Epithelial cell of prostate (primary cell): ENCODE measurements at regions not wholly inside any gene's neighbourhood (a gene's known extent, or its start where the extent isn't known, plus 50 kb on each side); places are given as distances from the start of the nearest gene placed in this dataset.

ENCODE experiments used
- DNase-seq: peaks from one replicate; pipeline ENCODE4 v3.0.0-alpha.2; 2011; ENCODE audit warnings: low read depth, low spot score
- H3K27ac ChIP-seq: fragments of 450-650 bp; 2 replicates; pipeline ENCODE4 v1.5.1; 2017; ENCODE audit warnings: mild to moderate bottlenecking

DNA sequence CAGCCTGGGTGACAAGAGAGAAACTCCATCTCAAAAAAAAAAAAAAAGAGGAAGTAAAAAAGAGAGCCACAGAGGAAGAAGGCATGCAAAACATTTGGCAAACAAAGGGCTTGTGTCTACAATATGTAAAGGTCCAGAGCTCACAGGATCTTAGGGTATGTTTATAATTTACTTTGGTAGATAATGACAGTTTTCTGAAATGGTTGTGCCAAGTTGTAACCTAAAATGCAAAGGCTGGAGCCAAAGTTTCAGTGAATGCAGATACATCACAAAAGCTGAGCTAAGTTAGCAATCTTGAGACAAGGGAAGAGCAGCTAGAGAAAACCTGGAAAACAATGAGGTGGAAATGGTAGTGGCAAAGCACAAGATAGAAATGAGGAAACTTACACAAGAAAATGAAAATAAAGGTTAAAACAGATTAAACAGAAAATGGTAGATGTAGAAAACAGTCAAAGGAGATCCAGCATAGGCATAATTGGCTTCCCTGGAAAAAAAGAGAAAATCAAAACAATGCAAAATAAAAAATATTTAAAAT lies 77.5 kb upstream of the HK2 start:
- no peak for DNase-seq
- H3K27ac ChIP-seq = no peak overlapping the region

DNA sequence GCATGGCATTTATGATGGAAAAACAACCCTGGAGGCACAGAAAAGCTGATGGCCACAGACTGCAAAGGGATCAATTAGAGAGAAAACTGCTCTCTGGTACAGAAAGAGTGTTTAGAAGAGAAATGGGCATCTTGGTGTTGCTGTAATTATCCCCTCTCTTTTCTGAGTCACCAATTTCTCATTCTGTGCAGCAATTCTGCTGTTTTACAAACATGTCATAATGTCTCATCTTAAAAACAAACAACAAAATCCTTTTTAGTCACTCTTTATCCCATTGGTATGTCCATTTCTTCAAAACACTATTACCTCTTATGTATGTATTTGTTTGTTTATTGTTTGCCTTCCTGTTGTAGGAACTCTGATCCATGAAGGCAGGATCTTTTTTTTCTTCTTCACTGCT lies 73.9 kb upstream of the HK2 start:
- DNase-seq = no peak
- H3K27ac ChIP-seq = peak overlapping the region; percentile 40

DNA sequence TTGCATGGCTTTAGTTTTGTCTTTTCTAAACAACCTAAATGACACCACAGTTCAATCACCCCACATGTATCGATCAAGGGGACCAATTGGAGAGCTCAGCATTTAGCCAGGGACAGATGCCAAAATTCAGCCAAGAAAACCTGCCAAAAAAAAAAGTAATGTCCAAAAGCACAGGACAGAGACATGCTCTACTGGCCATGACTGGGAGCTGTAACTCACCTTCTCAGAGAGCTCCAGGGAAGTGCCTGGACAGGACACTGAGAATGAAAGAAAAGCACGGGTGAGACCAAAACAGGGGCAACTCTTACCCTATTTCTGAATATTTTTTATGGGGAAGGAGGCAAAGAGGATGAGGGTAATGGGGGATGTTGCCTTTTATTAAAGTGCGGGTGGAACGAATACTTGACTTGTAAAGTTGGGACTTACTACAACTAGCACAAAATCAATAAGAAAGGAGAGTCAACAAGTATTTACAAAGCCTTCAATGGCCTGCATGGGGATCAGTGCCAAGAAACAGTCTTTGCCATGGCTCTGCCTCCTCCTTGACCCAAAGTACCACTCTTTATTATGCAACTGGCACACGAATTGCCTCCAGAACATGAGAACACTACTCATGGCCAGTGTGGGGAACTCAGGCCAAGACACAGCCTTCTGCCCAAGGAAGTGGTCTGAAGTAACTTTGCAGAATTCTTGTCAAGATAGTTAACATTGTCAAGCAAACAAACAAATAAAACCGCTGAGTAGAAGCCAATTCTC lies 72.9 kb upstream of the HK2 start:
- no peak overlapping the region for H3K27ac ChIP-seq
- DNase-seq = no peak

DNA sequence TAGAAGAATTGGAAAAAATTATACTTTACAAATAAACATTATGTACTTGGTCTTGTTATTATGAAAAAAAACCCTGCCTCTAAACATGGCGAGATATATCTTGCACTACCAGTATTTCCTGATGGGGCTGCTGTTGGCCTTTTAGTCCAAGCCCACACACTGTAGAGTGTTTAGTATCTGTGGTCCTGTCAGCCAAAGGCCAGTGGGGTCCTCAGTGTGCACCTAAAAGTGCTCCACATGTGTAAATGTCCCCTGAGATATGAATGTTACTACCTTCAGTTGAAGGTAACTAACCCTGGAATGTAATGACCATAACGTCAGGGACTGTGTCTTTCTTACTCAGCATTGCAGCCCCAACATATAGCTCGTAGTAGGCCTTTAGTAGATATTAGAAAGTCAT lies 71.1 kb upstream of the HK2 start:
- no peak overlapping the region for H3K27ac ChIP-seq
- no peak for DNase-seq

DNA sequence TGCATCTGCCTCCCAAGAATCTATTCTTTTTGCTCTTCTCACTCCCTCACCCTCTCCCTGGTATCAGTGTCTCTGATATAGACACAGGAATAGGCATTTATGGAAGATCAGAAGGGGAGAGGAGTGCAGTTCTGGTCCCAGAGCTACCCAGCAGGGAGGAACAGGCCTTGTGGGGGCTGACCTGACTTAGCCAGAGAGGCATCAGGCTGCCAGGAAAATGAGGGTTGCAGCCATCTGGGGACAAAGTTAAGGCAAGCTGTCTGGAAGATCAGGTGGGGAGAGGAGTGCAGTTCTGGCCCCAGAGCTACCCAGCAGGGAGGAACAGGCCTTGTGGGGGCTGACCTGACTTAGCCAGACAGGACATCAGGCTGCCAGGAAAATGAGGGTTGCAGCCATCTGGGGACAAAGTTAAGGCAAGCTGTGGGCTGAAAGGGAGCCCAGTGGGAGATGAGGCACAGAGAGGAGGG lies 69.9 kb upstream of the HK2 start:
- no peak for DNase-seq
- no peak overlapping the region for H3K27ac ChIP-seq

DNA sequence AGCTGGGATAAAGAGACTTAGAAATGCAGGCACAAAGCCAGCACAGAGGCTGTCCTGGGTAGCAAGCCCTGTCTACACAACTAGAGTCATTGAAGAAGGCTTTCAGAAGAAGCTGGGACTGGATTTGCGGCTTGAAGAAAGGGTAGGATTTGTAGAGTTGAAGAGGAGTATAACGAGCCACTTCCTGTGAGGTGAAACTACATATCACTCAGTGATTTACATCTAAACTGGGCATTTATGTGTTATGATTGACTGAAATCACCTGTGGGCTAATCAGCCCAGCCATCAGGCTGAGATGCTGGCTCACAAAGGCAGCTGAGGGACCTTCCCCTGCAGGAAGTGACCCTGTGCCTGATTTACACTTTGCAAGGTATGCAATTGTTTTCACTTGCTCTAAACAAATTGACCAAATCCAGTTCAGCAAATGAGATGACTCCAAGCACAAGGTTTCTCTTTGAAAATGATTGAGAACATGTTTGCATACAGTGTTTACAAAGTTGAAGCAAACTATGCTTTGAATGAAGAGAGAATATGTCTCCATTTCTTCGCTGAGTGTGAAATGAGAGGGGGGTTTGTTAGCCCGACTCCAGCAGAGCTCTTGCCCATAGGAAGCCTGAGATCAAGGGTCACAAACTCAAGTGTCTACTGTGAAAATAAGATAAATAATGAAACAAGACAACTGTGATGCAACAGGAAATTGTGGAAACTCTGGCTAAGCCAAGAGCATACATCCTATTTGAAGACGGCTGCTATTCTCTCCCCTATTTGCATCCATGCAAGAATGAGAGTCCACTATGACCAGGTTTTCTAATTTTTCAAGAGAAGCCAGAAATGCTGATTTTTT lies 69.3 kb upstream of the HK2 start:
- DNase-seq = no peak
- H3K27ac ChIP-seq = no peak overlapping the region

DNA sequence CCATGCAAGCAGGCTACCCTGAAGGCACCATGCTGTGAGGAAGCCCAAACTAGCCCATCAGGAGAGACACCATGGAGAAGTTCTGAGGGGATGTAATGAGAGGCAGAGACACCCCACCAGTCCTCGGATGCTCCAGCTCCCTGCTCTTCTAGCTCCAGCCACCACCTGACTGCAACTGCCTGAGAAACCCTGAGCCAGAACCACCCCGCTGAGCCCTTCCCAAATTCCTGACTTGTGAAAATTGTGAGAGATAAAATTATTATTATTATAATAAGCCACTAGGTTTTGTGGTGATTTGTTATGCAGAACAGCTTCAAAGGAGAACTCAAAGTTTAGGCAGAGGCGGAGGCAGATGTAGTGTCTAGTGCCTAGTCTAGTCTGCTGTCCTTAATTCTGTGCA lies 67.1 kb upstream of the HK2 start:
- H3K27ac ChIP-seq = no peak overlapping the region
- no peak for DNase-seq

DNA sequence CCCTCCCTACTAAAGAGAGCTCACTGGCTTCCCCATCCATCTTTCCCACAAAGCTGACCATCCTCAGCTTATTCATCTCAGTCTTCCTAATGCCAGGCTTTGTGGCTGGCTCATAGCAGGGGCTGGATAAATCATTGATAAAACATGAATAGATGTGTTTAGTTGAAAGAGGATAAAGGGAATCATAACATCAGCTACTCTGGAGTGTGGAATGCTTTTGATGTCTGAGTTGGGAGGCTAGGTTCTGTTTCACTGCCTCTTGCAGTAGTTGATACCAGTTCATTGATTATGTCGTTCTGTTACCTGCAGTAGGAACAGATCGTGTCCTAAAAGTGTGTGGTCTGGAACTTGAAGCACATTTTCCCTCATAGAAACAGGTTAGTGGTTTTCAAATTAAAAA lies 66.3 kb upstream of the HK2 start:
- no peak overlapping the region for H3K27ac ChIP-seq
- DNase-seq = no peak

DNA sequence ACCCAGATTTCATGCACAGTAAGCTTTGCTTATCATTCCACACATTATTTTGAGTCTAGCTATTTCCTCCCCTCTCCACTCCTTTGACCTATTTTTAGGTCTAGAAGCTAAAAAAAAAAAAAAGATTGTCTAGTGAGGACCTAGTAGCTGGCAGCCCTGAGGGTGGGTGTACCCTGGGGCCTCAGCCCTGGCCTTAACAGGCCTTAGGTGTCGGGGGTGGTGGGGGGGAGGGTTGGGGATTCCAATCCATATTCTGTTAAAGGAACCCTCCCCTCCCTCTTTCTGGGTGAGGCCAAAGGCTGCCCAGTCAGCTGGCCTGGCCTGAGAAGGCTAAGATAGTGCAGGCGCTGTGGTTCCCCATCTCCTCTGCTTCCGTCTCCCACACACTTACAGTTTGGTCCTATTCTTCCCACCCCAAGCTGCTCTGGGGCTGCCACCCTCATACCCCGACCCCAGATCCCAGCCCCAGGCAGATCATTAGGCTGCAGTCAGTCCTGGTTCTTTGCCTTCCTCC lies 65.5 kb upstream of the HK2 start:
- no peak for DNase-seq

DNA sequence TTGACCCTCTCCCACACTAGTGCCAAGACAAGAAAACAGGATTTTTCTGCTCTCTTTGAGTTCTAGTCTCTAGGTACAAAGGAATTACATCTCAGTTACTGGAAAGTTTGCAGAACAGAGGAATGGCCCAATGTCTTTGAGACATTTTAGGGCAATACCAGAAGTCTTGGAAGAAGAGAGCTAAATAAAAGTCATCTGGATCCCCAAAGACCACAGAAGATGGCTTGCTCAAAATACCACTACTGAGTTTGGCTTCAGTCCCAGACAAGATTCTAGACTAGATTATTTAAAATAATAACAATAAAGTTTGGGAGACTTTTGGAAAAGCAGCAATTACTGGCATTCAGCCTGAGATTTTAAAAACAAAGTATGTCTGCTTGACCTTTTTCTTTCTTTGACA lies 61.9 kb upstream of the HK2 start:
- no peak for DNase-seq
- no peak overlapping the region for H3K27ac ChIP-seq

More for the DNA sequence above, 65.5 kb upstream of the HK2 start:
- H3K27ac ChIP-seq = no peak overlapping the region

DNA sequence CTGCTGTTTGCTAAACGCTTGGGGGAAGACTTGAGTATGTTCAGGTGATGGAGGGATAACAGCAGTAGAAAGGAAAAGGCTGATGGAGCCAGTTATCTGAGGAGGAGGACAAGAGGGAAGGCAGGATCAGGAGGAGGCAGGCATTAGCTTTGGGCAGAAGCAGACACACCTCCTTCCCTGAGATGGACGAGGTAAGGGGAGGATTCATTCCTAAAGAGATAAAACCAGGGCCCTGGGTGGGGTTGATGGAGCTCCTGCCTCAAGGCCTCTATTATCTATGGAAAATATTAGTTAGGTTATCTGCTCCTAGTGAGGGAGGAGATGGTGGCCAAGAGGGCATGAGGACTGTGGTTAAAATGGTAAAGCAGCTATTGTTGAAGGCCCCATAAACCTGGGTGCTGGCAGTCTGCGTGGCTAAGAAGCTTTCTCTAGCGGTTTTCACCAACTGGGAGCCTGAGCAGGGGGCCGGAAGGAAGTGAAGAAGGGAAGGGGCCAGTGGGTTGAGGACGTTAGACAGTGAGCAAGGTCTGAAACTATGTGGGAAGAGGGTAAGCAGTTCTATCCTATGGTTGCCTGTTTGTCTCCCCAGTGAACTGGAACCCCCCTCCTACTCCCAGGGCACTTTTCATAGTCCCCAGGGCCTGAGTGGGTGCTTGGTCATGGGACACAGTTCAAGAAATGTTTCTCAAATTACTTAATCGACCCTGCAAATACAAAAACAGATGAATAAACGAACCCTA lies 56.6 kb upstream of the HK2 start:
- no peak for DNase-seq
- no peak overlapping the region for H3K27ac ChIP-seq

DNA sequence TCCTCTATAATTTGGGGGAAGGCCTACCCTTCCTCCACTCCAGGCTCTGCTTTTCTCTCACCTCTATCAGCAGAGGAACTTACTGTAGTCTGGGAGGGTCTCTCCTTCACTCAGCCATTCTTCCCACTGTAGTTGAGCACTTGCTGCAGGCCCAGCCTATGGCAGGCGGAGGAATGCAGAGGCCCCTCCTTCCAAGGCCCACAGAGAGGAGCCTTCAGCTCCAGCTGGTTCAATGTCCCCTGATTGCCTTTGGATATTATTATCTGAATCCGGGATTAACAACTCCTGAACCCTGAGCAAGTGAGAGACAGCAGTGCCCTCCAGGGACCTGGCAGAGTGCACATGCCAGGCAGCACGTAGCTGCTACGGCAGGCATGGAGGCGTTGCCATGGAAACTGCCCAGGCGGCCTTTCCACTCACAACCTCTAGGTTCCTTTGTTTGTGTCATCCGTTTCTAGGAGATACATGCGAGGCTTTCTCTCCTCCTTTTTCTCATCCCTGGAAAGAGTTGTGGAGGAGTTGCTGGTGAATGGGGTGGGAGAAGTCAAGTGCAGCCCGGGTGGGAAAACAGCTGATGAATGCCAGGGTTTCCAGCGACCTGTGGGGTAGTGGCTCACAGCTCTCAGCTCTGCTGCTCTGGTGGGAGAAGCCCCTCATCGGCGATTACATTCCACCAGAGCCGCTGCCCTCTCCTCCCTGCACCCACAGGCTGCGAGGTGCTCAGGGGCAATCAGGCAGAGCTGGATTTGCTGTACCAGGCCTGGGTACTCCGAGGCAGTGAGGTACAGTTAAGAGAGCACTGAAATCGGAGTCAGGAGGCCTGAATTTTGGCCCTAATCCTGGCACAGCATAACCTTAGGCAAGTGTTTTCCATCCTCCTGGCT lies 55.3 kb upstream of the HK2 start:
- DNase-seq = no peak
- H3K27ac ChIP-seq = no peak overlapping the region

DNA sequence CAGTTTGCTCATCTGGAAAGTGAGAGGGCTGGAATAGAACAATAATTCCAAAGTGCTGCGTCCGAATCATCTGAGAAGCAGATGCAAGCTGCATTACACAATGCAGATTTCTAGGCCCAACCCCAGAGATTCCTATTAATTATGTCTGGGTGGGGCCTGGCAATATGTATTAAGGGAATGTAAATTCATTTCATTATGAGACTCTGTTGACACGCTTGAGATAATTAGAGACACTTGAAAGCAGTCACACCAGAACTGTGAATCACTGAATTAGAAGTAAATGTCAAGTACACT lies 54.7 kb upstream of the HK2 start:
- no peak for DNase-seq
- no peak overlapping the region for H3K27ac ChIP-seq

DNA sequence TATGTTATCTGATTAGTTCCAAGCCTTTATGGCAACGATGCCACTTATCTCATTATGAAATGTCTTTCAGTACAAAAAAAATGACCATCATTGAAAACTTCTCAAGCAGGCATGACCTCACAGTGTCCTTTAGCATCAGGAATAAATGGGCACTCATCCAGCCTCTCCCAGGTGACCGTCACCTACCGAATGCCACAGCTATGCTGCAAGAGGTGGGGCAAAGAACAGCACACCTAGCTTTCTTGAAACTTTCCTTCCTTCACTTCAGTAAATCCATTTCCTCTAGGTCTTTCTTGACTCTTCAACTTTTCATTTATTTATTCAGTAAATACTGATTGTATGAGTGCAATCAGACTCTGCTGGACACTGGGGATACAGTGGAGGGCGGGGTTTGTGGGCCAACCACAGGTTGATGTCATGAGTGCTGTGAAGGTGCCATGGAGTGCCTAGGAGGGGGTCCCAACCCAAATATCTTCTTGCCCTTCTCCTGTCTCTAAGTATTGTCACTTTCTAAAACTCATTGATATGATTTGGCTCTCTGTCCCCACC lies 54.3 kb upstream of the HK2 start:
- no peak for DNase-seq

More for the DNA sequence above, 54.3 kb upstream of the HK2 start:
- no peak overlapping the region for H3K27ac ChIP-seq
